Hematopoietic multipotent progenitor cell treated with erythropoietin and hydrocortisone succinate and interleukin-3 and kit ligand, for 15 days (in vitro differentiated cells): ENCODE measurements at regions not wholly inside any gene's neighbourhood (a gene's known extent, or its start where the extent isn't known, plus 50 kb on each side); places are given as distances from the start of the nearest gene placed in this dataset.
"Not testable (repeated sequence)": the region's sequence is repeated elsewhere in the genome, so short reads cannot be mapped to it uniquely, and the experiment has no call there.

Source experiments
- DNase-seq: peaks from one replicate; pipeline ENCODE4 v3.0.0-alpha.2; 2015; ENCODE audit warnings: low spot score

DNA sequence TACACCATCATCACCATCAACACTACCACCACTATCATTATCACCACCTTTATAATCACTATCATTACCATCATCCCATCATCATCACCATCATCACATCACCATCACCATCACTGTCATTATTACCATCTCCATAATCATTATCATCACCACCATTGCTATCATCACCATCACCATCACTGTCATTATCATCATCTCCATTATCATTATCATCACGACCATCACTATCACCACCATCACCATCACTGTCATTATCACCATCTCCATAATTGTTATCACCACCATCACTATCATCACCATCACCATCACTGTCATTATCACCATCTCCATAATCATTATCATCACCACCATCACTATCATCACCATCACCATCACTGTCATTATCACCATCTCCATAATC is 279.6 kb upstream of the HS6ST1 start:
- not testable (repeated sequence) for DNase-seq

DNA sequence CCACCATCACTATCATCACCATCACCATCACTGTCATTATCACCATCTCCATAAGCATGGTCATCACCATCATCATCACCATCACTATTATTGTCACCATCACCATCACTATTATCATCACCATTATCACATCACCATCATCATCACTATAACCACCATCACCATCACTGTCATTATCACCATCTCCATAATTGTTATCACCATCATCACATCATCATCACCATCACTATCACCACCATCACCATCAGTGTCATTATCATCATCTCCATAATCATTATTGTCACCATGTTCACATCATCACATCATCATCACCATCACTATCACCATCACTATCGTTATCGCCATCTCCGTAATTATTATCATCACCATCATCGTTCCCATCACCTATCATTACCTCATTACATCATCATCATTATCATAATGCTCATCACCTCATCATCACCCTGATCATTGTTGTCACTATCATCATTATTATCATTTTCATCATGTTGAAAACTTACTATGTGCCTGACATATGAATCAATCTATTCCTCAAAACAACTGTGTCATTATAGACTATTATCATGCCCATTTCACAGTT is 280.3 kb upstream of the HS6ST1 start:
- no peak for DNase-seq

DNA sequence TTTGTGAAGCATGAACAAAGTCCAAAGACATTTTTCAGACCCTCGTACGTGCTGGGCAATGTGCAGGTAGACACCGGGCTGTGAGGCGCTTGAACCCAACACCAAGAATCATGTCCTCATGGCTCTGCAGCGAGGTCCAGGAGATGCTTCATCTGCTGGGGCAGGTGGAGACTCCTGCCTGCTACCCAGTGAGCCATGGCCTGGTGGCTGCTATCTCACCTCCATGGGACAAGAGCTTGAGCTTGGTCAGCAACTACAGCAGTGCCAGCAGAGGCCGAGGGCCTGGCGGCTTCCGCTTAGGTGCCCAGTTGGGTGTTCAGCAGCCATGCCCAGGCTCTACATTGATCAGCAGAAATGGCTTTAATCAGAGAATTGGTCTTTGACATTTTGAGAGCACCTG is 281.0 kb upstream of the HS6ST1 start:
- no peak for DNase-seq

DNA sequence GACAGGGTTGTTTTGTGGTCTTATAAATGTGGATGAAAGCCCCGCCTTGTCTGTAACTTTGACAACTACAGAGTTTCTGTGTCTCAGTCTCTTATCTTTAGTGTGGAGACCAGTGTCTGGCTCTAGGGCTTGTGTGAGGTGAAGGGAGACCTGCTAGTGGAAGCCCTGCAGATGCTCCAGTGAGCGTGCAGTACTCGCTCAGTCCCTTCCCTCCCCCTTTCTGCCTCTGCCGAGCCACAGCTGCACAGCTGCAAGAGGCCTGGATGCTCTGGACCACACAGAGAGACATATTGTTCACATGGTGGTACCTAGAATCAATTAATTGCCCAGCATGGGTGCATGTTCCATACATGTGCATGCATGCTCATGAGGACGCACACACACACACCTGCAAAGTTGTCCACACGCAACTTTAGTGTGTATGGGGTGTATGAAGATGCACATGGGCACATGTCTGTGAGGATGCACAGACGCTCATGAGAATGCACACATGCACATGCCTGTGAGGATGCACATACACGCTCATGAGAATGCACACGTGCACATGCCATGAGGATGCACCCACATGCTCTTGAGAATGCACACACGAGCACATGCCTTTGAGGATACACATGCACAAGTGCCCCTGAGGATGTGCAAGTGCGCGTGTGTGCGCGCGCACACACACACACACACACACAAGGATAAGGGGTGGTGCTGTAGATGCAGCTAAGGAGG is 282.1 kb upstream of the HS6ST1 start:
- no peak for DNase-seq

DNA sequence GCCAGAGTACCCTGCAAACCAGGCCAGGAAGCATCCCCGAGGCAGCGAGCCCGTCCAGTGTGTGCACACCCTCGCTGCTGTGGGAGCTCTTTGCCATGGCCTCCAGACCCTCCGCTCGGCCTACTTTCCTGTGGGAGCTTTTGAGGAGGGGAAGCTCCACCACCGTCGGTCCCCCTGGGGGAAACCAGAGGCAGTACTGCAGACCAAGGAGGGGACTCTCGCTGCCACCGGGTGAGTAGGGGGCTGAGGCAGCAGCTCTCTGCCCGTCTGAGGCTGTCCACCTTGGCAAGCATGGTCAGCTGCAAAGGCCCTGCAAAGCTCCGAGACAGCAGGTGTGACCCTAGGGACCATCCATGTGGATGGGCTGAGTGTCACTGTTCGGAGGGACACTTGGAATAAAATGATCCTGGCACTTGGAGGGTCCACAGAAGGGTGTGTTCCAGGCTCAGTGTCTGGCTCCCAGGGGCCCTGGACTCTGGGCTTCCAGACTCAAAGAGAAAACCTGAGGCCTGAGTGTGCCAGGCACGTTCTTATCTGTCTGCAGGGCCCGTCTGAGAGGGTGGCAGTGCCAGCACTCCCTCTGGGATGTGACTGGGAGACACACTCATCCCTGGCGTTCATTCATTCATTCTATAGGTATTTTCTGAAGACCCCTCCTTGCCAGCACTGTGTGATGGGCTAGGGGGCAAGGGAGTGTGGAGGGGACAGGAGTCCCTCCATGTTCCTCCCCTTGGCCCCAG is 282.8 kb upstream of the HS6ST1 start:
- DNase-seq: no peak

DNA sequence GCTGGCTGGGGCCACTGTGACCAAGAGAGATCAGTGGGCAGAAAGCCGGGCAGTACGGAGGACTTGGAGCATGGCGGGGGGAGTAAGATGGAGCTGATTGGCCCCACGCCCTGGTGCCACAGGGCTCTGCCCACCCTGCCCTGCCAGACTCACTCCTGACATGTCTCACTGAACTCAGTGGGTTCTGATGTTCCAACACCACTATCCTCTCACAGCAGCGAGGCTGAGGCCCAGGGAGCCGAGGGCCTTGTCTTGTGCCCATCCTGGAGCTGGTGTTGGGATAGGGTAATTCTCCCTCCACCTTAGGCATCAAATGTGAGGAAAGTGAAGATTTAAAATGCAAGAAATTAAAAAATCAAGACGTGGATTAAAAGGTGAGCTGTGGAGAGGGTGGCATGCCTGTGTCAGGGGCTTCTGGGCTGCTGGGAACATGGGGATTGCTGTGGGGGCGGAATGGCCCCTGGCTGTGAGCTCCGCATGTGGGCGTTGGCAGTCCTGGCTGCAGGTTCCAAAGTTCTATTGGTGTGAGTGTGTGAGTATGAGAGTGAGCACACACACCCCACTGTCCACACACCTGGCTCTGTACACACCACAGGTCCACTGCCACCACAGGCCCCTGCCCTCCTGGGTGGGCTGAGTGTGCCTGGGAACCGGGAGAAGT is 283.5 kb upstream of the HS6ST1 start:
- DNase-seq: no peak

DNA sequence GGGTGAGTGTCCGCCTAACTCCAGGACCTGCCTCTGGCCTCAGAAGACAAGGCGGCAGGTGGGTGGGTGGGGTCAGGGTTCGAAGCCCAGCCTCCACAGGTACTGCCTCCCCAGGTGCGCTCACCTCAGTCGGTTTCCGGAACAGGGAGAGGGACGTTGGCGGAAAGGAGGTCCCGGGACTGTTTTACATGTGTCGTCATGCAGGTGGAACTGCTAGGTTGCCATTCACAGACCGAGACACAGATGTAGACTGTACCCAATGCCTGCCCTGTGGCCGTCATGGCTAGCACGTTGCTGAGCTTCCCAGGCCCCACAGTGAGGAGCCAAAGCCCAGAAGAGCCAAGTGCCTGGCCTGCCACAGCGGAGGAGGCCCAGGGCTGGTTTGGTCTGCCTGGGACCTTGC is 284.0 kb upstream of the HS6ST1 start:
- no peak for DNase-seq

DNA sequence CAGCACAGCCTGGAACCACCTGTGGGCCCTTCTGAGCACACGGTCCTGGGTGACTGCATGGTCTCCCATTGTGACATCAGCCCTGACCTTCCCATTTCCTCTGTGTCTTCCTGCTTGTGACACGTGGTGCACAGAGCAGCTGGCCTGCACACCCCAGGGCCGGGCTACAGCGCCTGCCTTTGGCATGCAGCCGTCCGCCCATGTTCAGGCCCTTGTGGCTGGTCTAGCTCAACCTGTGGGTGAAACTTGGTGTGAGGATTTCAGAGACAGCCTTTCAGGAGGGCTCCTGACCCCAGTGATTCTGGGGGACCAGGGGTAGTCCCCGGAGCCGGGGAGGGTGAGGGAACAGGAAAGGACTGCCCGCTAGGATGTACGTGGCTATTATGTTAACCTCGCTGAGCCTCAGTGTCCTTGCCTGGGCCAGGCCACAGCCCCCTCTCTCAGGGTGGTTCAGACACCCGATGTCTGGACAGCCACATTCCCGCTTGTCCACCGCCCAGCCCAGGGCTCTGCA is 284.8 kb upstream of the HS6ST1 start:
- no peak for DNase-seq

DNA sequence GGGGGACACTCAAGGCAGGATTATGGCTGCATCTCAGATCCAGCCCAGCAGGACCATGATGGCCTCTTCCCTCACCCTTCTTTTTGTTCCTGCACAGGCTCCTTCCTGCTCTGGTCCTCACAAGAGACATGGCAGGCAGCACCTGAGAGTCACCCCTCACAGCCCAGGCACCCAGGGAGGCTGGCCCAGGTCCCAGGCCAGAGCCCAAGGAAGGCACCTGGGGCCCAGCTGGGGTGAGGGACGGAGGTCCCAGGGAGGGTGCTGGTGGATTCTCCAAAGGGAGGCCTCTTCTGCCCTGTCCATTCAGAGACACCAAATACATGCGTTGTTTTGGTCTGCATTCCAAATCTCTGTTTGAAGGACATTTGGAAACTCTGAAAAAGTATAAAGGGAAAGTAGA is 285.4 kb upstream of the HS6ST1 start:
- no peak for DNase-seq

DNA sequence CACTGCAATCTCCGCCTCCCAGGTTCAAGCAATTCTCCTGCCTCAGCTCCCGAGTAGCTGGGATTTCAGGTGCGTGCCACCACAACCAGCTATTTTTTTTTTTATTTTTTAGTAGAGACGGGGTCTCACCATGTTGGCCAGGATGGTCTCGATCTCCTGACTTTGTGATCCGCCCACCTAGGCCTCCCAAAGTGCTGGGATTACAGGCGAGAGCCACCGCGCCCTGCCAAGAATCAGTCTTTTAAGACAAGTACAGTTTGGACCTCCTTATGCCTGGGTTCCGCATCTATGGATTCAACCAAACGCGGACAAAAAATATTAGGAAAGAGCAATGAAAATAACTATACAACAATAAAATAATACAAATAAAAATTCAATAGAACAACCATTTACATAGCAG is 285.9 kb upstream of the HS6ST1 start:
- DNase-seq: not testable (repeated sequence)

- DNase-seq: no peak
These were observed 286.8 kb upstream of the HS6ST1 start for GRCh38 chr2:128605421-128605820.

GRCh38 chr2:128605931-128606330 is 287.3 kb upstream of the HS6ST1 start:
- no peak for DNase-seq

GRCh38 chr2:128606837-128607236 is 288.2 kb upstream of the HS6ST1 start:
- no peak for DNase-seq

DNA sequence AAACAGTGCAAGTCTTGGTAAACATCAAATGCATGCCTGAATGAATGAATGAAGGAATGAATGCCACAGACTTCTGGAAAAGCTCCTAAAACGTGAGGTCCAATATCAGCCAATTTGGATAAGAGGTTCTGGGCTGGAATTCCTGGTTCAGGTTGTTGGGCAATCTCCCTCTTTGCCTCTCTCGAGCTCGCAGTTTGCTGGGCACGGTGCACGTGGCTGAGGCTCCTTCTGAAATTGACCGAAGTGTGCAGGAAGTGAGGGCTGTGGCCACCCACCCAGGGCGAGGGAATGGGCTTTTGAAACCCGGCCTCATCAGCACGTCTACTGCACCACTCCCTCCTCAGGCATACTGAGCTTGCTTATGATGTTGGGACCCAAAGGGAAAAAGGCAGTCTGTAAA is 288.8 kb upstream of the HS6ST1 start:
- DNase-seq: no peak

GRCh38 chr2:128607911-128608506 is 289.3 kb upstream of the HS6ST1 start:
- no peak for DNase-seq

DNA sequence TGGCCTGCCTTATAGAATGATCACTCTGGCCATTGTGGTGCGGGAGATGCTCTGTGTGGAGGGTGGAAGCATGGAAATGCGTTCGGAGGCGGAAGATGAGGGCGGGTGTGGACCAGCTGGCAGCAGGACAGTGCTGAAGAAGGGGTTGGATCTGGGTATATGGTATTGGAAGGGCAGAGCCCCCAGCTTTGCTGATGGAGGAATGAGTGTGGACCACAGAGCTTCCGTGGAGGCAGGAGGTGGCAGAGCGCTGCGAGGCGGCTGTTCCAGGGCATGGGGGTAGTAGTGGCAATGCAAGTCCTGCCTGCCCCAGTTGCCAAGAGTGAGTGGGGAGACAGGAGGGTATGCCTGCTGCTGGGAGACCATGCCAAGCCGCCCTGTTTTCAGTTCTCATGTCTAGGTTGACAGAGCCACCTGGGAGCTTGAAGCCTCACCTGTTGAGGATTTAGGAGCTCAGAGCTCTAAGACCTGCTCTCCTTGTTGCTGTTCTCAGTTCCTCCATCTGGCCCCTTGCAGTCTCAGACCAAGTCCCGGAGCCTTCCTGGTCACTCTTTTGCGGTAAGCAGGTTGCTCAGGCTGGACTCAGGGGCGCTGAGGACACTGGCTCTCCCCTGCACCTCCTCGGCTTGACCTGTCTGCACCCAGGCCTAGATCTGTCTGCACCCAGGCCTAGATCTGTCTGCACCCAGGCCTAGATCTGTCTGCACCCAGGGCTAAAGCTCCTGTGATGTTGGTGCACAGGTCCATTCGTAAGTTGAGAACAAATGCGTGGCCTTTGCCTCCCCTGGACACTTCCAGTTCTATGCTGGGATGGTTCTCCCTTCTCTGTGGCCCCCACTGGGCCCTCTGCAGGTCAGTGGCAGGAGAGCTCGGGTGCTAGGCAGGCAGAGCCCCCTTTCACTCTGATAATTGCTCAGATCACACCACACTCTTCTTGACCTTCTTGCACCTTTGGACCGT is 290.5 kb upstream of the HS6ST1 start:
- no peak for DNase-seq

GRCh38 chr2:128610496-128610895 is 291.8 kb upstream of the HS6ST1 start:
- no peak for DNase-seq

- DNase-seq: no peak
These were observed 293.0 kb upstream of the HS6ST1 start for GRCh38 chr2:128611421-128612320.

DNA sequence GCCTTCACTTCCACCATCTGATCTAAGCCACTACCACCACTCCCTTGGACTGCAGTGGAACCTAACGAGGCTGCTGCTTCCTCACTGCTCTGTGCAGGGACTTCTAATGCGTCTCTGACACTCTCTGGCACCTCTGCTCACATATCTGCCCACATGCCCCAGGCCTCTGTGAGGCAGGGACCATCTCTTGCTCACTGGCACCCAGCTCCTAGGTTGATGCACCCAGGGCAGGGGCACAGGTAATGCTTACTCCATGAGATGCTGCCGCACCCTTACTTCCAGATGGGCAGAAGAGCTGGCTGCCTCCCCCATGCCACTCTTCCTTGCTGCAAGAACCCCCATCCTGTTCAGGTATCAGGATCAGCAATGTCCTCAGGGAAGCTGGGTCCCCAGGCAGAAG is 294.0 kb upstream of the HS6ST1 start:
- no peak for DNase-seq

GRCh38 chr2:128613351-128613750 is 294.7 kb upstream of the HS6ST1 start:
- no peak for DNase-seq
